Gastroesophageal sphincter (tissue), 2 donors: ENCODE measurements at regions not wholly inside any gene's neighbourhood (a gene's known extent, or its start where the extent isn't known, plus 50 kb on each side); places are given as distances from the start of the nearest gene placed in this dataset.

Experiments
- EP300 ChIP-seq: sonication (generic); formaldehyde crosslinking; IDR thresholded peaks from one replicate; pipeline ENCODE4 v1.6.1; 2017; ENCODE audit warnings: antibody characterized with exemption, mild to moderate bottlenecking
- POLR2A ChIP-seq, 2 donors: fragments of 450-650 bp; IDR thresholded peaks; one replicate each; pipeline ENCODE4 v1.6.1; 2017; ENCODE audit warnings: antibody characterized with exemption in 2 of 2, mild to moderate bottlenecking in 2 of 2, moderate library complexity in 1 of 2

GRCh38 chr6:55100686-55101085 is 73.6 kb upstream of the HCRTR2 start:
- TF ChIP-seq POLR2A (IDR thresholded peaks at IDR 0.05) = no peak
- no peak for TF ChIP-seq EP300
